RWPE1 (cell line): ENCODE measurements at regions not wholly inside any gene's neighbourhood (a gene's known extent, or its start where the extent isn't known, plus 50 kb on each side); places are given as distances from the start of the nearest gene placed in this dataset.

Source experiments
- CTCF ChIA-PET: fragments of 350-600 bp; sonication (Branson Sonifier 250); formaldehyde crosslinking; extraction: SDS; loops from one replicate; lab custom pipeline; 2021; lab: Yijun Ruan, JAX
- POLR2A ChIA-PET: fragments of 400-600 bp; formaldehyde crosslinking; extraction: SDS; loops from one replicate; lab custom pipeline; 2020; ENCODE audit warnings: antibody characterized with exemption; ENCODE audit not compliant: low non-redundant PET; lab: Yijun Ruan, JAX
- DNase-seq: peaks from one replicate; pipeline ENCODE4 v3.0.0; 2012; ENCODE audit warnings: low spot score
- H3K27ac ChIP-seq: fragments of 450-650 bp; 2 replicates; pipeline ENCODE4 v1.5.1; 2017
- CTCF ChIP-seq: fragments of 450-650 bp; conservative IDR thresholded peaks from 2 replicates; pipeline ENCODE4 v1.5.1; 2017; ENCODE audit warnings: low read depth, mild to moderate bottlenecking

GRCh38 chr6:9380568-9380967 lies 945.2 kb upstream of the SLC35B3 start:
- ChIA-PET POLR2A (no interaction called here), CTCF (no interaction called here)
- H3K27ac ChIP-seq = no peak overlapping the region
- no peak for TF ChIP-seq CTCF
- no peak for DNase-seq

GRCh38 chr6:9373308-9373707 lies 938.0 kb upstream of the SLC35B3 start:
- ChIA-PET POLR2A (no interaction called here), CTCF (no interaction called here)
- no peak for DNase-seq
- no peak for TF ChIP-seq CTCF
- no peak overlapping the region for H3K27ac ChIP-seq

- DNase-seq = no peak
- CTCF ChIA-PET = no interaction called here
- POLR2A ChIA-PET = no interaction called here
- no peak overlapping the region for H3K27ac ChIP-seq
- TF ChIP-seq CTCF = no peak
Observed at GRCh38 chr6:9370480-9370879, 935.1 kb upstream of the SLC35B3 start.

- DNase-seq = no peak
- ChIA-PET POLR2A (no interaction called here), CTCF (interaction anchor here (0.5 kb wide), 1 partner anchor 383 kb away, joined by 9 read pairs; no protein-coding TSS in a partner anchor)
- H3K27ac ChIP-seq = no peak overlapping the region
- TF ChIP-seq CTCF = no peak
Observed at GRCh38 chr6:9365378-9365777, 930.0 kb upstream of the SLC35B3 start.

- H3K27ac ChIP-seq = no peak overlapping the region
- DNase-seq = no peak
- ChIA-PET CTCF (no interaction called here), POLR2A (no interaction called here)
- TF ChIP-seq CTCF = no peak
Observed at GRCh38 chr6:9361749-9362148, 926.4 kb upstream of the SLC35B3 start.

DNA sequence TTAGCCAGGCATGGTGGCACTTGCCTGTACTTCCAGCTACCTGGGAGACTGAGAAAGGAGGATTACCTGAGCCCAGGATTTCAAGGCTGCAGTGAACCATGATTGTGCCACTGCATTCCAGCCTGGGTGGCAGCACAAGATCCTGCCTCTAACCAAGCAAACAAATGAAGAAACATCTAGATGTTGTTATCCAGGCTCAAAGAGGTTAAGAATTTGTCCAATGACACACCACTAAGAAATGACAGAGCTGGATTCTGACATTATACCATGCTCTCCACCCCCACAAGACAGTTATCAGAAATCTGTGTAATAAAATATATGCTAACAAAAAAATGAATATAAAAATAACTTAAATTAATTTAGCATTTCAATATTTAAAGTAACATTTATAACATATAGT lies 925.5 kb upstream of the SLC35B3 start:
- DNase-seq = no peak
- POLR2A ChIA-PET = no interaction called here
- no peak for TF ChIP-seq CTCF
- no peak overlapping the region for H3K27ac ChIP-seq
- CTCF ChIA-PET = no interaction called here

DNA sequence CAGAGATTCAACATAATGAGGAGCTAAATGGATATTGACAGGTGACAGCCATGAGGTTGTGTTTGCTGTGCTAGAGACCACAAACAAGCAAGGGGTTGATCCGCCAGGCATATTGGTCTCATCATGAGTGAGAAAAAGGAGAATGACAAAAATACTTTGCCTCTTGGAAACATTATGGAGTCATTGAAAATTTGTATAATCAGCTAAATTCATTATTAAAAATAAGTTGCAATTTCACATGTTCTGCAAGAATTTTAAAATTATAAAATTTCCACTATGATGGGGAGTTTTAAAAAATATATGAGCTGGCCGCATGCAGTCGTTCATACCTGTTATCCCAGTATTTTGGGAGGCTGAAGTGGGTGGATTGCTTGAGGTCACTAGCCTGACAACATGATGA lies 912.3 kb upstream of the SLC35B3 start:
- H3K27ac ChIP-seq = no peak overlapping the region
- no peak for TF ChIP-seq CTCF
- ChIA-PET CTCF (no interaction called here), POLR2A (no interaction called here)
- no peak for DNase-seq
